A549 (cell line): ENCODE measurements at regions not wholly inside any gene's neighbourhood (a gene's known extent, or its start where the extent isn't known, plus 50 kb on each side); places are given as distances from the start of the nearest gene placed in this dataset.

Experiments
- ATAC-seq, 2 experiments: fragments of 200-7000 bp in 1 of 2; fragments of >200 bp in 1 of 2; cut with Nextera tagmentation in 1 of 2; cut with Tn5 transposase in 1 of 2; 3 replicates each; pipeline versions ENCODE4 v1.8.0 to v1.9.1; 2018 to 2020; ENCODE audit warnings: mild to moderate bottlenecking in 1 of 2, moderate library complexity in 1 of 2
- CTCF ChIA-PET: fragments of 300-600 bp; sonication (Branson Sonifier 250); formaldehyde crosslinking; extraction: SDS; loops from one replicate; lab custom pipeline; 2021; ENCODE audit warnings: antibody characterized with exemption, inconsistent platforms; lab: Yijun Ruan, JAX
- POLR2A ChIA-PET: fragments of 350-600 bp; formaldehyde crosslinking; extraction: SDS; loops from one replicate; lab custom pipeline; 2021; ENCODE audit warnings: antibody characterized with exemption, inconsistent platforms; lab: Yijun Ruan, JAX
- DNase-seq, 2 experiments: peaks; one replicate each; pipeline versions ENCODE4 v3.0.0 to v3.0.0-alpha.2; 2011 to 2016; ENCODE audit warnings: low read depth in 1 of 2, low spot score in 1 of 2
- FAIRE-seq: peaks from 2 replicates; lab custom pipeline; 2011; peaks lifted over from hg19 to GRCh38; lab: Jason Lieb, UNC
- H3K27ac ChIP-seq, 2 experiments: fragments of >200 bp; sonication (Bioruptor Twin); formaldehyde crosslinking; 3 replicates each; pipeline ENCODE4 v1.5.1; 2016 to 2017
- H3K4me1 ChIP-seq: fragments of >200 bp; sonication (Bioruptor Twin); formaldehyde crosslinking; 3 replicates; pipeline ENCODE4 v1.6.1; 2016
- H3K4me2 ChIP-seq: fragments of >200 bp; sonication (Bioruptor Twin); formaldehyde crosslinking; 3 replicates; pipeline ENCODE4 v1.6.1; 2016
- H3K4me3 ChIP-seq: fragments of >200 bp; sonication (Bioruptor Twin); formaldehyde crosslinking; 3 replicates; pipeline ENCODE4 v1.5.1; 2016
- H3K9me3 ChIP-seq: fragments of >200 bp; sonication (Bioruptor Twin); formaldehyde crosslinking; 3 replicates; pipeline ENCODE4 v1.6.1; 2016
- BCL3 ChIP-seq: fragments of >200 bp; sonication (Bioruptor Twin); formaldehyde crosslinking; IDR thresholded peaks from 3 replicates; pipeline ENCODE4 v1.6.1; 2016
- CBX2 ChIP-seq: fragments of 200-600 bp; sonication (generic); IDR thresholded peaks from 2 replicates; pipeline ENCODE4 v1.6.1; 2016; ENCODE audit warnings: low read depth, mild to moderate bottlenecking, borderline replicate concordance
- CEBPB ChIP-seq, 2 experiments: fragments of >200 bp in 1 of 2; sonication (Bioruptor Twin) in 1 of 2; formaldehyde crosslinking in 1 of 2; IDR thresholded peaks; 2 replicates each; pipeline ENCODE4 v1.6.1; 2012 to 2016
- CHD2 ChIP-seq: fragments of 150-350 bp; IDR thresholded peaks from 2 replicates; pipeline ENCODE4 v1.6.1; 2014; ENCODE audit warnings: low read length; ENCODE audit not compliant: partially characterized antibody
- GATA3 ChIP-seq: IDR thresholded peaks from 2 replicates; pipeline ENCODE4 v1.6.1; 2012; ENCODE audit warnings: borderline replicate concordance
- HOXA7 ChIP-seq: fragments of 250-450 bp; sonication (Bioruptor Pico); IDR thresholded peaks from 2 replicates; pipeline ENCODE4 v1.5.0; 2020; ENCODE audit warnings: mild to moderate bottlenecking, moderate library complexity
- HOXB5 ChIP-seq: fragments of 250-450 bp; sonication (Bioruptor Pico); IDR thresholded peaks from 2 replicates; pipeline ENCODE4 v1.5.0; 2020; ENCODE audit warnings: mild to moderate bottlenecking, moderate library complexity
- JUN ChIP-seq, 2 experiments: fragments of >200 bp; sonication (Bioruptor Twin); formaldehyde crosslinking; IDR thresholded peaks; 2 replicates in 1 of 2; 3 replicates in 1 of 2; pipeline ENCODE4 v1.6.1; 2016 to 2017
- KDM1A ChIP-seq: fragments of 200-600 bp; sonication (generic); IDR thresholded peaks from 2 replicates; pipeline ENCODE4 v1.6.1; 2016; ENCODE audit warnings: low read depth, mild to moderate bottlenecking
- MAX ChIP-seq: IDR thresholded peaks from 2 replicates; pipeline ENCODE4 v1.6.1; 2012
- MYC ChIP-seq: IDR thresholded peaks from 2 replicates; pipeline ENCODE4 v1.6.1; 2012; ENCODE audit warnings: mild to moderate bottlenecking, inconsistent platforms, low read length, improper control_type of control experiment, borderline replicate concordance
- PBX3 ChIP-seq: IDR thresholded peaks from 2 replicates; pipeline ENCODE4 v1.6.1; 2012
- POLR2AphosphoS2 ChIP-seq: conservative IDR thresholded peaks from 2 replicates; pipeline ENCODE4 v1.6.1; 2012; ENCODE audit warnings: low read length, improper control_type of control experiment, inconsistent platforms
- RCOR1 ChIP-seq: fragments of 150-350 bp; IDR thresholded peaks from 2 replicates; pipeline ENCODE4 v1.6.1; 2014; ENCODE audit warnings: antibody characterized with exemption, low read length, low read depth
- RFX5 ChIP-seq: fragments of 450-650 bp; IDR thresholded peaks from 2 replicates; pipeline ENCODE4 v1.7.1; 2014; ENCODE audit warnings: antibody characterized with exemption, mild to moderate bottlenecking, moderate library complexity
- RNF2 ChIP-seq: fragments of 200-600 bp; sonication (generic); IDR thresholded peaks from 2 replicates; pipeline ENCODE4 v1.6.1; 2016; ENCODE audit warnings: low read depth, mild to moderate bottlenecking, antibody characterized with exemption, moderate library complexity, borderline replicate concordance
- SMC3 ChIP-seq: fragments of >200 bp; sonication (Bioruptor Twin); formaldehyde crosslinking; IDR thresholded peaks from 3 replicates; pipeline ENCODE4 v1.6.1; 2018; ENCODE audit warnings: inconsistent platforms
- SREBF2 ChIP-seq: fragments of 450-650 bp; IDR thresholded peaks from 2 replicates; pipeline ENCODE4 v1.6.1; 2014; ENCODE audit warnings: mild to moderate bottlenecking, moderate library complexity
- TFCP2L1 ChIP-seq: fragments of 250-450 bp; sonication (Bioruptor Pico); IDR thresholded peaks from 2 replicates; pipeline ENCODE4 v1.5.0; 2021; ENCODE audit warnings: mild to moderate bottlenecking
- ZNF302 ChIP-seq: fragments of 250-450 bp; sonication (Bioruptor Pico); IDR thresholded peaks from 2 replicates; pipeline ENCODE4 v1.9.0; 2021; ENCODE audit warnings: inconsistent platforms, mild to moderate bottlenecking, moderate library complexity
- WGBS: methylation state at CpG from one replicate; pipeline ENCODE4 v1.1.6; 2017; ENCODE audit errors: missing lambda C conversion rate; 5-methylcytosine and 5-hydroxymethylcytosine counted together
- TF ChIP-seq, protein P1 (sequence below): fragments of >200 bp; sonication (Bioruptor Twin); formaldehyde crosslinking; IDR thresholded peaks from 3 replicates; pipeline ENCODE4 v1.5.1; 2016
- TF ChIP-seq, protein P2 (sequence below): fragments of >200 bp; sonication (Bioruptor Twin); formaldehyde crosslinking; IDR thresholded peaks from 2 replicates; pipeline ENCODE4 v1.6.1; 2016
- TF ChIP-seq, protein P3 (sequence below): fragments of 450-650 bp; IDR thresholded peaks from 2 replicates; pipeline ENCODE4 v1.6.1; 2014; ENCODE audit warnings: antibody characterized with exemption
- TF ChIP-seq, protein P4 (sequence below): fragments of 200-600 bp; sonication (generic); IDR thresholded peaks from 2 replicates; pipeline ENCODE4 v1.6.1; 2016; ENCODE audit warnings: antibody characterized with exemption, mild to moderate bottlenecking, moderate library complexity

DNA sequence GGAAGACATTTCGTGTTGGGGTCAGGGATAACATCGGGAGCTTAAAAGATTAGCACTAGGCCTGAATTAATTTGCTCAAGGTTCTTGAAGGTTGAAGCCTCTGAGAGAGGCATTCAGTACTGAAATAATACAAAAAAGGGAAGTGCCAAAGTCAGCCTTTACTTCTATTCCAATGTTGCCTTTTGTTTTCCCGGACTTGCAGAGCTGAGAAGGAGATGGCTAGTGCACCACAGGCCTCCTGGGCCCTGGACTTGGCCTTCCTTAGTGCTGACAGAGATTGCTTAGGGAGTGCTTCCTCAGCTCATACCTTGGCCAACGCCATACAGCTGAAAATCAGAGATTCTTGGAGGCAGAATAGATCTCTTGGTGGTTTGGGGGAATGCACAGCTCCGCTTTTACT lies 333.6 kb upstream of the TBL1XR1 start:
- peaks cover 11% of the 10 kb centered on the region; the same call in 1 of the 3 replicates for H3K4me1 ChIP-seq
- CTCF ChIA-PET, result no interaction called here
- no peaks in the 10 kb centered on the region for H3K9me3 ChIP-seq
- no peak overlapping the region for H3K4me2 ChIP-seq
- ATAC-seq (no peak), FAIRE-seq (no peak), DNase-seq (no peak)
- TF ChIP-seq, protein P1, sequence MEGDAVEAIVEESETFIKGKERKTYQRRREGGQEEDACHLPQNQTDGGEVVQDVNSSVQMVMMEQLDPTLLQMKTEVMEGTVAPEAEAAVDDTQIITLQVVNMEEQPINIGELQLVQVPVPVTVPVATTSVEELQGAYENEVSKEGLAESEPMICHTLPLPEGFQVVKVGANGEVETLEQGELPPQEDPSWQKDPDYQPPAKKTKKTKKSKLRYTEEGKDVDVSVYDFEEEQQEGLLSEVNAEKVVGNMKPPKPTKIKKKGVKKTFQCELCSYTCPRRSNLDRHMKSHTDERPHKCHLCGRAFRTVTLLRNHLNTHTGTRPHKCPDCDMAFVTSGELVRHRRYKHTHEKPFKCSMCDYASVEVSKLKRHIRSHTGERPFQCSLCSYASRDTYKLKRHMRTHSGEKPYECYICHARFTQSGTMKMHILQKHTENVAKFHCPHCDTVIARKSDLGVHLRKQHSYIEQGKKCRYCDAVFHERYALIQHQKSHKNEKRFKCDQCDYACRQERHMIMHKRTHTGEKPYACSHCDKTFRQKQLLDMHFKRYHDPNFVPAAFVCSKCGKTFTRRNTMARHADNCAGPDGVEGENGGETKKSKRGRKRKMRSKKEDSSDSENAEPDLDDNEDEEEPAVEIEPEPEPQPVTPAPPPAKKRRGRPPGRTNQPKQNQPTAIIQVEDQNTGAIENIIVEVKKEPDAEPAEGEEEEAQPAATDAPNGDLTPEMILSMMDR, result no peak
- 82% methylated on average over 5 of the region's 5 CpGs for WGBS
- no peak overlapping the region for H3K4me3 ChIP-seq
- POLR2A ChIA-PET, result no interaction called here
- H3K27ac ChIP-seq, result no peak overlapping the region

DNA sequence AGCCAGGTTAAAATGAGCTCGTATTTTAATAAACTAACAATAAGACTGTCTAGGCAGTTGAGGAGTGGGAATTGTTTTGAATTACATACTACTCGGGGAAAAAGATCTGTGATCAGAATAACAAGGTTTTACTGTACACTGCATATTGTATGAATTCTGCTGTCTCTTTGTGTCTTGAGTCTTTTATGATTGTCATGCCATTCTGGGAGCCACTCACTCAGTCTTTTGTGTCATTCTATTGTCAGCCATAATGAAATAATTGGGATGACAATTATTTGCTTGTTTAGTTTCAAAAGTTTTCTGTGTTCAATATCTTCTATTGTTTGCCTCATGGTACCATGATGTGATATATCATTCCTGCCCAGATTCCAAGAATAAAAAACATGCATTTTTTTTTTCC lies 339.6 kb upstream of the TBL1XR1 start:
- ATAC-seq, result no peak
- Histone ChIP-seq H3K9me3 (no peaks in the 10 kb centered on the region), H3K4me2 (no peak overlapping the region), H3K27ac (no peak overlapping the region), H3K4me1 (no peaks in the 10 kb centered on the region), H3K4me3 (no peak overlapping the region)
- DNase-seq, result no peak
- FAIRE-seq, result no peak
- POLR2A ChIA-PET, result no interaction called here
- TF ChIP-seq CHD2 (no peak), BCL3 (no peak), SREBF2 (no peak), CBX2 (no peak), JUN (IDR thresholded peaks at IDR 0.05) (no peak), POLR2AphosphoS2 (no peak), KDM1A (no peak), GATA3 (no peak), RFX5 (no peak), RNF2 (no peak), MYC (no peak), HOXA7 (CRISPR knock-in tag) (no peak), CEBPB (IDR thresholded peaks at IDR 0.05) (no peak)
- CTCF ChIA-PET, result no interaction called here
- 83% methylated on average over 2 of the region's 2 CpGs for WGBS

DNA sequence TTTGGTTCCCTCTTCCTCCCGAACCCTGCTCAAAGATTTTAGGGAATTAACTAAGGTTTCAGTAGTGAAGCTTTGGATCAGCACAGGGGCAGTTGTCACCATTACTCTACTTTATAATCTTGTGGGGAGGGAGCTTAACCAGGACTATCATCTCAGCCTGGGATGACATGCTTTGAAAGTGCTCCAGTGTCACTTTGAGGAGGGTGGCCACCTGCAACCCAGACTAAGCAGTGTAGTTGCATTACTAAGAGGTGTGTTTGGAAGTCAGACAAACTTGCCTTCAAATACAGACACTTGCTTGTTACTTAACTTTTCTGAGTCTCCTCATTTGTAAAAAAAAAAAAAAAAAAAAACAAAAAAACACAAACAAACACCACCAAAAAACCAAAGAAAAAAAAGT lies 340.3 kb upstream of the TBL1XR1 start:
- no peak for DNase-seq
- no peak overlapping the region for H3K4me2 ChIP-seq
- no peaks in the 10 kb centered on the region for H3K4me1 ChIP-seq
- ChIA-PET POLR2A (no interaction called here), CTCF (no interaction called here)
- 92% methylated on average over 1 of the region's 1 CpG for WGBS
- no peak overlapping the region for H3K4me3 ChIP-seq
- H3K27ac ChIP-seq, result no peak overlapping the region
- ATAC-seq, result no peak
- TF ChIP-seq CHD2 (no peak), MAX (no peak), TFCP2L1 (CRISPR knock-in tag) (no peak), ZNF302 (CRISPR knock-in tag) (no peak), HOXB5 (CRISPR knock-in tag) (no peak), GATA3 (no peak), RNF2 (no peak), MYC (no peak), PBX3 (no peak), JUN (IDR thresholded peaks at IDR 0.05) (no peak), RCOR1 (no peak), POLR2AphosphoS2 (no peak), SMC3 (no peak)
- TF ChIP-seq, protein P2, sequence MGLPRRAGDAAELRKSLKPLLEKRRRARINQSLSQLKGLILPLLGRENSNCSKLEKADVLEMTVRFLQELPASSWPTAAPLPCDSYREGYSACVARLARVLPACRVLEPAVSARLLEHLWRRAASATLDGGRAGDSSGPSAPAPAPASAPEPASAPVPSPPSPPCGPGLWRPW, result no peak
- TF ChIP-seq, protein P3, sequence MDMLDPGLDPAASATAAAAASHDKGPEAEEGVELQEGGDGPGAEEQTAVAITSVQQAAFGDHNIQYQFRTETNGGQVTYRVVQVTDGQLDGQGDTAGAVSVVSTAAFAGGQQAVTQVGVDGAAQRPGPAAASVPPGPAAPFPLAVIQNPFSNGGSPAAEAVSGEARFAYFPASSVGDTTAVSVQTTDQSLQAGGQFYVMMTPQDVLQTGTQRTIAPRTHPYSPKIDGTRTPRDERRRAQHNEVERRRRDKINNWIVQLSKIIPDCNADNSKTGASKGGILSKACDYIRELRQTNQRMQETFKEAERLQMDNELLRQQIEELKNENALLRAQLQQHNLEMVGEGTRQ, result no peak
- TF ChIP-seq, protein P4, sequence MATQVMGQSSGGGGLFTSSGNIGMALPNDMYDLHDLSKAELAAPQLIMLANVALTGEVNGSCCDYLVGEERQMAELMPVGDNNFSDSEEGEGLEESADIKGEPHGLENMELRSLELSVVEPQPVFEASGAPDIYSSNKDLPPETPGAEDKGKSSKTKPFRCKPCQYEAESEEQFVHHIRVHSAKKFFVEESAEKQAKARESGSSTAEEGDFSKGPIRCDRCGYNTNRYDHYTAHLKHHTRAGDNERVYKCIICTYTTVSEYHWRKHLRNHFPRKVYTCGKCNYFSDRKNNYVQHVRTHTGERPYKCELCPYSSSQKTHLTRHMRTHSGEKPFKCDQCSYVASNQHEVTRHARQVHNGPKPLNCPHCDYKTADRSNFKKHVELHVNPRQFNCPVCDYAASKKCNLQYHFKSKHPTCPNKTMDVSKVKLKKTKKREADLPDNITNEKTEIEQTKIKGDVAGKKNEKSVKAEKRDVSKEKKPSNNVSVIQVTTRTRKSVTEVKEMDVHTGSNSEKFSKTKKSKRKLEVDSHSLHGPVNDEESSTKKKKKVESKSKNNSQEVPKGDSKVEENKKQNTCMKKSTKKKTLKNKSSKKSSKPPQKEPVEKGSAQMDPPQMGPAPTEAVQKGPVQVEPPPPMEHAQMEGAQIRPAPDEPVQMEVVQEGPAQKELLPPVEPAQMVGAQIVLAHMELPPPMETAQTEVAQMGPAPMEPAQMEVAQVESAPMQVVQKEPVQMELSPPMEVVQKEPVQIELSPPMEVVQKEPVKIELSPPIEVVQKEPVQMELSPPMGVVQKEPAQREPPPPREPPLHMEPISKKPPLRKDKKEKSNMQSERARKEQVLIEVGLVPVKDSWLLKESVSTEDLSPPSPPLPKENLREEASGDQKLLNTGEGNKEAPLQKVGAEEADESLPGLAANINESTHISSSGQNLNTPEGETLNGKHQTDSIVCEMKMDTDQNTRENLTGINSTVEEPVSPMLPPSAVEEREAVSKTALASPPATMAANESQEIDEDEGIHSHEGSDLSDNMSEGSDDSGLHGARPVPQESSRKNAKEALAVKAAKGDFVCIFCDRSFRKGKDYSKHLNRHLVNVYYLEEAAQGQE, result no peak
- H3K9me3 ChIP-seq, result no peaks in the 10 kb centered on the region
- no peak for FAIRE-seq
